ENCODE measurements at regions not wholly inside any gene's neighbourhood (a gene's known extent, or its start where the extent isn't known, plus 50 kb on each side); places are given as distances from the start of the nearest gene placed in this dataset.
"Not testable (repeated sequence)": the region's sequence is repeated elsewhere in the genome, so short reads cannot be mapped to it uniquely, and the experiment has no call there.

- Histone ChIP-seq H3K9me3 (ENCODE audit: control insufficient read depth, low read length) (no peaks in the 10 kb centered on the region), H3K36me3 (ENCODE audit: control insufficient read depth, insufficient read depth, low read length) (no peaks in the 10 kb centered on the region), H3K4me1 (ENCODE audit: control insufficient read depth, insufficient read depth, low read length, poor library complexity, severe bottlenecking) (no peaks in the 10 kb centered on the region), H3K27ac (ENCODE audit: insufficient read depth, low read length, poor library complexity, severe bottlenecking) (no peak overlapping the region), H3K4me3 (ENCODE audit: insufficient read depth, low read depth, low read length, poor library complexity, severe bottlenecking) (no peak overlapping the region), H3K27me3 (replicated peaks; ENCODE audit: control insufficient read depth, insufficient read depth, low read length, poor library complexity, severe bottlenecking) (no peaks in the 10 kb centered on the region)
- no peak for DNase-seq
These were observed 350.7 kb upstream of the LRRC3B start for GRCh38 chr3:26271848-26272247.

- Histone ChIP-seq H3K36me3 (ENCODE audit: control insufficient read depth, insufficient read depth, low read length) (no peaks in the 10 kb centered on the region), H3K4me1 (ENCODE audit: control insufficient read depth, insufficient read depth, low read length, poor library complexity, severe bottlenecking) (no peaks in the 10 kb centered on the region), H3K9me3 (ENCODE audit: control insufficient read depth, low read length) (no peaks in the 10 kb centered on the region), H3K4me3 (ENCODE audit: insufficient read depth, low read depth, low read length, poor library complexity, severe bottlenecking) (no peak overlapping the region), H3K27ac (ENCODE audit: insufficient read depth, low read length, poor library complexity, severe bottlenecking) (no peak overlapping the region), H3K27me3 (replicated peaks; ENCODE audit: control insufficient read depth, insufficient read depth, low read length, poor library complexity, severe bottlenecking) (no peaks in the 10 kb centered on the region)
- no peak for DNase-seq
These were observed 349.4 kb upstream of the LRRC3B start for GRCh38 chr3:26273196-26273595.

GRCh38 chr3:26279091-26279490 lies 343.5 kb upstream of the LRRC3B start:
- H3K4me3 ChIP-seq (ENCODE audit: insufficient read depth, low read depth, low read length, poor library complexity, severe bottlenecking): no peak overlapping the region
- no peaks in the 10 kb centered on the region for H3K27me3 ChIP-seq (replicated peaks; ENCODE audit: control insufficient read depth, insufficient read depth, low read length, poor library complexity, severe bottlenecking)
- no peaks in the 10 kb centered on the region for H3K9me3 ChIP-seq (ENCODE audit: control insufficient read depth, low read length)
- H3K4me1 ChIP-seq (ENCODE audit: control insufficient read depth, insufficient read depth, low read length, poor library complexity, severe bottlenecking): no peaks in the 10 kb centered on the region
- no peak for DNase-seq
- H3K36me3 ChIP-seq (ENCODE audit: control insufficient read depth, insufficient read depth, low read length): no peaks in the 10 kb centered on the region
- no peak overlapping the region for H3K27ac ChIP-seq (ENCODE audit: insufficient read depth, low read length, poor library complexity, severe bottlenecking)

GRCh38 chr3:26280517-26280916 lies 342.1 kb upstream of the LRRC3B start:
- no peaks in the 10 kb centered on the region for H3K4me1 ChIP-seq (ENCODE audit: control insufficient read depth, insufficient read depth, low read length, poor library complexity, severe bottlenecking)
- no peaks in the 10 kb centered on the region for H3K36me3 ChIP-seq (ENCODE audit: control insufficient read depth, insufficient read depth, low read length)
- H3K9me3 ChIP-seq (ENCODE audit: control insufficient read depth, low read length): peaks cover 5% of the 10 kb centered on the region
- H3K27ac ChIP-seq (ENCODE audit: insufficient read depth, low read length, poor library complexity, severe bottlenecking): no peak overlapping the region
- no peak for DNase-seq
- no peak overlapping the region for H3K4me3 ChIP-seq (ENCODE audit: insufficient read depth, low read depth, low read length, poor library complexity, severe bottlenecking)
- H3K27me3 ChIP-seq (replicated peaks; ENCODE audit: control insufficient read depth, insufficient read depth, low read length, poor library complexity, severe bottlenecking): no peaks in the 10 kb centered on the region

GRCh38 chr3:26281284-26281985 lies 341.1 kb upstream of the LRRC3B start:
- Histone ChIP-seq H3K27ac (ENCODE audit: insufficient read depth, low read length, poor library complexity, severe bottlenecking) (no peak overlapping the region), H3K4me1 (ENCODE audit: control insufficient read depth, insufficient read depth, low read length, poor library complexity, severe bottlenecking) (no peaks in the 10 kb centered on the region), H3K9me3 (ENCODE audit: control insufficient read depth, low read length) (peaks cover 5% of the 10 kb centered on the region), H3K4me3 (ENCODE audit: insufficient read depth, low read depth, low read length, poor library complexity, severe bottlenecking) (no peak overlapping the region), H3K27me3 (replicated peaks; ENCODE audit: control insufficient read depth, insufficient read depth, low read length, poor library complexity, severe bottlenecking) (no peaks in the 10 kb centered on the region), H3K36me3 (ENCODE audit: control insufficient read depth, insufficient read depth, low read length) (no peaks in the 10 kb centered on the region)
- no peak for DNase-seq

GRCh38 chr3:26284503-26284902 lies 338.1 kb upstream of the LRRC3B start:
- H3K4me3 ChIP-seq (ENCODE audit: insufficient read depth, low read depth, low read length, poor library complexity, severe bottlenecking); H3K27me3 ChIP-seq (replicated peaks; ENCODE audit: control insufficient read depth, insufficient read depth, low read length, poor library complexity, severe bottlenecking); H3K9me3 ChIP-seq (ENCODE audit: control insufficient read depth, low read length); H3K4me1 ChIP-seq (ENCODE audit: control insufficient read depth, insufficient read depth, low read length, poor library complexity, severe bottlenecking); DNase-seq; H3K36me3 ChIP-seq (ENCODE audit: control insufficient read depth, insufficient read depth, low read length); H3K27ac ChIP-seq (ENCODE audit: insufficient read depth, low read length, poor library complexity, severe bottlenecking): not testable (repeated sequence)

GRCh38 chr3:26291840-26292239 lies 330.7 kb upstream of the LRRC3B start:
- Histone ChIP-seq H3K9me3 (ENCODE audit: control insufficient read depth, low read length) (no peaks in the 10 kb centered on the region), H3K4me3 (ENCODE audit: insufficient read depth, low read depth, low read length, poor library complexity, severe bottlenecking) (no peak overlapping the region), H3K36me3 (ENCODE audit: control insufficient read depth, insufficient read depth, low read length) (no peaks in the 10 kb centered on the region), H3K4me1 (ENCODE audit: control insufficient read depth, insufficient read depth, low read length, poor library complexity, severe bottlenecking) (no peaks in the 10 kb centered on the region), H3K27ac (ENCODE audit: insufficient read depth, low read length, poor library complexity, severe bottlenecking) (no peak overlapping the region), H3K27me3 (replicated peaks; ENCODE audit: control insufficient read depth, insufficient read depth, low read length, poor library complexity, severe bottlenecking) (no peaks in the 10 kb centered on the region)
- no peak for DNase-seq

- Histone ChIP-seq H3K27ac (ENCODE audit: insufficient read depth, low read length, poor library complexity, severe bottlenecking) (no peak overlapping the region), H3K36me3 (ENCODE audit: control insufficient read depth, insufficient read depth, low read length) (no peaks in the 10 kb centered on the region), H3K9me3 (ENCODE audit: control insufficient read depth, low read length) (no peaks in the 10 kb centered on the region), H3K4me3 (ENCODE audit: insufficient read depth, low read depth, low read length, poor library complexity, severe bottlenecking) (no peak overlapping the region), H3K27me3 (replicated peaks; ENCODE audit: control insufficient read depth, insufficient read depth, low read length, poor library complexity, severe bottlenecking) (no peaks in the 10 kb centered on the region), H3K4me1 (ENCODE audit: control insufficient read depth, insufficient read depth, low read length, poor library complexity, severe bottlenecking) (no peaks in the 10 kb centered on the region)
- no peak for DNase-seq
These were observed 329.8 kb upstream of the LRRC3B start for GRCh38 chr3:26292780-26293179.

- DNase-seq: no peak
- Histone ChIP-seq H3K27me3 (replicated peaks; ENCODE audit: control insufficient read depth, insufficient read depth, low read length, poor library complexity, severe bottlenecking) (no peaks in the 10 kb centered on the region), H3K4me3 (ENCODE audit: insufficient read depth, low read depth, low read length, poor library complexity, severe bottlenecking) (no peak overlapping the region), H3K36me3 (ENCODE audit: control insufficient read depth, insufficient read depth, low read length) (no peaks in the 10 kb centered on the region), H3K27ac (ENCODE audit: insufficient read depth, low read length, poor library complexity, severe bottlenecking) (no peak overlapping the region), H3K9me3 (ENCODE audit: control insufficient read depth, low read length) (no peaks in the 10 kb centered on the region), H3K4me1 (ENCODE audit: control insufficient read depth, insufficient read depth, low read length, poor library complexity, severe bottlenecking) (no peaks in the 10 kb centered on the region)
These were observed 329.2 kb upstream of the LRRC3B start for GRCh38 chr3:26293329-26293844.

GRCh38 chr3:26307192-26307591 lies 315.4 kb upstream of the LRRC3B start:
- DNase-seq: no peak
- Histone ChIP-seq H3K36me3 (ENCODE audit: control insufficient read depth, insufficient read depth, low read length) (no peaks in the 10 kb centered on the region), H3K4me3 (ENCODE audit: insufficient read depth, low read depth, low read length, poor library complexity, severe bottlenecking) (no peak overlapping the region), H3K9me3 (ENCODE audit: control insufficient read depth, low read length) (no peaks in the 10 kb centered on the region), H3K27ac (ENCODE audit: insufficient read depth, low read length, poor library complexity, severe bottlenecking) (no peak overlapping the region), H3K4me1 (ENCODE audit: control insufficient read depth, insufficient read depth, low read length, poor library complexity, severe bottlenecking) (no peaks in the 10 kb centered on the region), H3K27me3 (replicated peaks; ENCODE audit: control insufficient read depth, insufficient read depth, low read length, poor library complexity, severe bottlenecking) (no peaks in the 10 kb centered on the region)
